GM12878 (cell line): ENCODE measurements at regions not wholly inside any gene's neighbourhood (a gene's known extent, or its start where the extent isn't known, plus 50 kb on each side); places are given as distances from the start of the nearest gene placed in this dataset.

Experiments used
- ATAC-seq: fragments of 200-7000 bp; cut with Tn5 transposase; 3 replicates; pipeline ENCODE4 v1.9.1; 2020; ENCODE audit warnings: mild to moderate bottlenecking, moderate library complexity
- BruUV-seq: library from RNA; stranded (reverse); fragments of 400-500 nt; replicated peaks from 2 replicates; lab custom pipeline; 2021; lab: Mats Ljungman, UMichigan
- CTCF ChIA-PET: fragments of 300-600 bp; sonication (Branson Sonifier 250); formaldehyde crosslinking; extraction: SDS; loops from one replicate; lab custom pipeline; 2021; ENCODE audit warnings: inconsistent platforms; lab: Yijun Ruan, JAX
- POLR2A ChIA-PET: fragments of 350-600 bp; formaldehyde crosslinking; extraction: SDS; loops from one replicate; lab custom pipeline; 2021; ENCODE audit warnings: inconsistent platforms; lab: Charles Lee
- RAD21 ChIA-PET: fragments of 300-600 bp; sonication (Branson Sonifier 250); formaldehyde crosslinking; loops from one replicate; lab custom pipeline; 2023; ENCODE audit warnings: antibody characterized with exemption; ENCODE audit not compliant: unreplicated experiment; lab: Charles Lee
- SMC1A ChIA-PET: fragments of 300-600 bp; sonication (Branson Sonifier 250); formaldehyde crosslinking; loops from one replicate; lab custom pipeline; 2023; ENCODE audit not compliant: unreplicated experiment, uncharacterized antibody; lab: Charles Lee
- DNase-seq: peaks from one replicate; pipeline ENCODE4 v3.0.0-alpha.2; 2011; ENCODE audit warnings: low read depth, low spot score
- FAIRE-seq: peaks from 3 replicates; lab custom pipeline; 2011; peaks lifted over from hg19 to GRCh38; lab: Jason Lieb, UNC
- H2AFZ ChIP-seq: 2 replicates; pipeline ENCODE4 v1.6.0; 2011; ENCODE audit warnings: low read depth, low read length, control low read depth; ENCODE audit not compliant: control insufficient read depth
- H3K27ac ChIP-seq: 2 replicates; pipeline ENCODE4 v1.5.1; 2011; ENCODE audit warnings: control low read depth; ENCODE audit not compliant: control insufficient read depth, insufficient read depth
- H3K27me3 ChIP-seq, 2 experiments: replicated peaks in 1 of 2; 2 replicates each; pipeline versions ENCODE4 v1.6.0 to v1.6.1; 2011; ENCODE audit warnings: low read length in 1 of 2; ENCODE audit not compliant: control insufficient read depth in 2 of 2, insufficient read depth in 2 of 2
- H3K36me3 ChIP-seq, 2 experiments: 2 replicates each; pipeline ENCODE4 v1.5.1; 2011; ENCODE audit warnings: low read length in 1 of 2; ENCODE audit not compliant: control insufficient read depth in 2 of 2, insufficient read depth in 2 of 2
- H3K4me1 ChIP-seq: 2 replicates; pipeline ENCODE4 v1.6.1; 2011; ENCODE audit warnings: mild to moderate bottlenecking, low read length, moderate library complexity, mixed read lengths; ENCODE audit not compliant: control insufficient read depth, insufficient read depth
- H3K4me2 ChIP-seq: 2 replicates; pipeline ENCODE4 v1.6.0; 2011; ENCODE audit warnings: control low read depth; ENCODE audit not compliant: control insufficient read depth, insufficient read depth
- H3K4me3 ChIP-seq: fragments of 200-600 bp; sonication (generic); 2 replicates; pipeline ENCODE4 v1.5.1; 2016
- H3K79me2 ChIP-seq: 2 replicates; pipeline ENCODE4 v1.6.0; 2011; ENCODE audit warnings: low read length; ENCODE audit not compliant: control insufficient read depth, insufficient read depth
- H3K9ac ChIP-seq: 2 replicates; pipeline ENCODE4 v1.8.0; 2011; ENCODE audit warnings: low read length, control low read depth, mixed read lengths; ENCODE audit not compliant: control insufficient read depth, insufficient read depth
- H3K9me3 ChIP-seq: replicated peaks from 3 replicates; pipeline ENCODE4 v1.5.1; 2011; ENCODE audit warnings: mild to moderate bottlenecking, low read length; ENCODE audit not compliant: control insufficient read depth, insufficient read depth
- H4K20me1 ChIP-seq: 2 replicates; pipeline ENCODE4 v1.6.0; 2011; ENCODE audit not compliant: control insufficient read depth, insufficient read depth
- ASH2L ChIP-seq: fragments of 300-600, 200-600 bp; sonication (generic); IDR thresholded peaks from 2 replicates; pipeline ENCODE4 v1.6.1; 2017; ENCODE audit warnings: low read depth, mild to moderate bottlenecking, borderline replicate concordance
- CBX5 ChIP-seq: sonication (generic); IDR thresholded peaks from 2 replicates; pipeline ENCODE4 v1.6.1; 2016; ENCODE audit warnings: low read depth, moderate library complexity, mild to moderate bottlenecking, inconsistent platforms
- ELK1 ChIP-seq: IDR thresholded peaks from 2 replicates; pipeline ENCODE4 v1.6.1; 2012; ENCODE audit warnings: low read depth, low read length, improper control_type of control experiment
- ETV6 ChIP-seq, 2 experiments: fragments of 450-650 bp in 1 of 2; IDR thresholded peaks in 1 of 2; conservative IDR thresholded peaks in 1 of 2; 2 replicates each; pipeline ENCODE4 v1.6.1; 2014; ENCODE audit warnings: antibody characterized with exemption in 1 of 2, borderline replicate concordance in 1 of 2, low read depth in 1 of 2, mild to moderate bottlenecking in 1 of 2, moderate library complexity in 1 of 2
- IRF4 ChIP-seq: IDR thresholded peaks from 2 replicates; pipeline ENCODE4 v1.6.1; 2011; ENCODE audit warnings: low read depth, low read length
- KDM1A ChIP-seq: fragments of 200-600 bp; sonication (generic); IDR thresholded peaks from 2 replicates; pipeline ENCODE4 v1.6.1; 2016; ENCODE audit warnings: borderline replicate concordance
- MTA3 ChIP-seq: IDR thresholded peaks from 2 replicates; pipeline ENCODE4 v1.6.1; 2012; ENCODE audit warnings: low read length, inconsistent platforms, borderline replicate concordance
- PAX5 ChIP-seq: IDR thresholded peaks from 2 replicates; pipeline ENCODE4 v1.6.1; 2011; ENCODE audit warnings: low read depth, low read length, borderline replicate concordance
- POLR2A ChIP-seq: IDR thresholded peaks from 2 replicates; pipeline ENCODE4 v1.6.1; 2011; ENCODE audit warnings: low read depth, mild to moderate bottlenecking, low read length
- SP1 ChIP-seq: IDR thresholded peaks from one replicate; pipeline ENCODE4 v1.6.1; 2011; ENCODE audit warnings: low read depth, low read length
- SUZ12 ChIP-seq: fragments of 200-600 bp; sonication (generic); IDR thresholded peaks from one replicate; pipeline ENCODE4 v1.6.1; 2018; ENCODE audit warnings: antibody characterized with exemption, mild to moderate bottlenecking; ENCODE audit not compliant: unreplicated experiment
- YY1 ChIP-seq: IDR thresholded peaks from 2 replicates; pipeline ENCODE4 v1.6.1; 2011; ENCODE audit warnings: low read depth, mild to moderate bottlenecking, low read length
- ZNF622 ChIP-seq: fragments of 450-650 bp; IDR thresholded peaks from 2 replicates; pipeline ENCODE4 v1.6.1; 2017; ENCODE audit warnings: mild to moderate bottlenecking, inconsistent platforms
- WGBS: methylation state at CpG from one replicate; pipeline ENCODE4 v1.1.6; 2016; ENCODE audit warnings: low lambda C conversion rate; ENCODE audit not compliant: insufficient replicate concordance, insufficient coverage; ENCODE audit errors: missing lambda C conversion rate; 5-methylcytosine and 5-hydroxymethylcytosine counted together
- in situ Hi-C: fragments of 300-500 bp; cut with MboI; formaldehyde crosslinking; loops from 9 replicates; pipeline ENCODE4 v1.14.3; 2018; ENCODE audit warnings: mixed read lengths
- intact Hi-C: fragments of 100-400 bp; cut with micrococcal nuclease; formaldehyde crosslinking; loops from one replicate; pipeline ENCODE4 v1.14.2; 2022; ENCODE audit not compliant: unreplicated experiment
- TF ChIP-seq, protein P1 (sequence below): IDR thresholded peaks from 2 replicates; pipeline ENCODE4 v1.6.1; 2011; ENCODE audit warnings: mild to moderate bottlenecking, low read depth, low read length, moderate library complexity; ENCODE audit not compliant: insufficient replicate concordance
- TF ChIP-seq, protein P2 (sequence below): IDR thresholded peaks from 2 replicates; pipeline ENCODE4 v1.6.1; 2011; ENCODE audit warnings: borderline replicate concordance, low read depth, mild to moderate bottlenecking, moderate library complexity, mixed read lengths, low read length; ENCODE audit not compliant: insufficient read depth; ENCODE audit errors: extremely low read length
- TF ChIP-seq, protein P3 (sequence below): fragments of 450-650 bp; IDR thresholded peaks from 2 replicates; pipeline ENCODE4 v1.6.1; 2017; ENCODE audit warnings: mild to moderate bottlenecking, low read depth, inconsistent platforms; ENCODE audit not compliant: poor library complexity, severe bottlenecking
- TF ChIP-seq, protein P4 (sequence below): IDR thresholded peaks from 2 replicates; pipeline ENCODE4 v1.6.1; 2012; ENCODE audit warnings: low read depth, low read length, improper control_type of control experiment

- Histone ChIP-seq H3K4me3 (no peak overlapping the region), H3K9ac (no peak overlapping the region), H3K79me2 (no peaks in the 10 kb centered on the region), H3K4me1 (no peaks in the 10 kb centered on the region), H3K4me2 (no peak overlapping the region), H2AFZ (no peak overlapping the region), H4K20me1 (no peaks in the 10 kb centered on the region), H3K27me3 (peaks cover 0 to 3% of the 10 kb centered on the region in 2 experiments; a peak in 2 of 4 replicates), H3K9me3 (no peaks in the 10 kb centered on the region), H3K36me3 (no peaks in the 10 kb centered on the region), H3K27ac (no peak overlapping the region)
- 24% methylated on average over 3 of the region's 3 CpGs for WGBS
- intact Hi-C loops, result no loop called here
- TF ChIP-seq, protein P1, sequence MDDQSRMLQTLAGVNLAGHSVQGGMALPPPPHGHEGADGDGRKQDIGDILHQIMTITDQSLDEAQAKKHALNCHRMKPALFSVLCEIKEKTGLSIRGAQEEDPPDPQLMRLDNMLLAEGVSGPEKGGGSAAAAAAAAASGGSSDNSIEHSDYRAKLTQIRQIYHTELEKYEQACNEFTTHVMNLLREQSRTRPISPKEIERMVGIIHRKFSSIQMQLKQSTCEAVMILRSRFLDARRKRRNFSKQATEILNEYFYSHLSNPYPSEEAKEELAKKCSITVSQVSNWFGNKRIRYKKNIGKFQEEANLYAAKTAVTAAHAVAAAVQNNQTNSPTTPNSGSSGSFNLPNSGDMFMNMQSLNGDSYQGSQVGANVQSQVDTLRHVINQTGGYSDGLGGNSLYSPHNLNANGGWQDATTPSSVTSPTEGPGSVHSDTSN, result no peak
- TF ChIP-seq CBX5 (no peak), ASH2L (no peak), ELK1 (no peak), SP1 (no peak), ETV6 (conservative IDR thresholded peaks at IDR 0.05 in 1 of 2, IDR thresholded peaks at IDR 0.05 in 1 of 2; ENCODE audit: borderline replicate concordance in 1 of 2, low read depth in 1 of 2) (no peak), KDM1A (no peak), ZNF622 (no peak), PAX5 (no peak), YY1 (no peak), POLR2A (no peak), IRF4 (no peak), SUZ12 (no peak), MTA3 (no peak)
- TF ChIP-seq, protein P2, sequence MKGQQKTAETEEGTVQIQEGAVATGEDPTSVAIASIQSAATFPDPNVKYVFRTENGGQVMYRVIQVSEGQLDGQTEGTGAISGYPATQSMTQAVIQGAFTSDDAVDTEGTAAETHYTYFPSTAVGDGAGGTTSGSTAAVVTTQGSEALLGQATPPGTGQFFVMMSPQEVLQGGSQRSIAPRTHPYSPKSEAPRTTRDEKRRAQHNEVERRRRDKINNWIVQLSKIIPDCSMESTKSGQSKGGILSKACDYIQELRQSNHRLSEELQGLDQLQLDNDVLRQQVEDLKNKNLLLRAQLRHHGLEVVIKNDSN, result no peak
- TF ChIP-seq, protein P3, sequence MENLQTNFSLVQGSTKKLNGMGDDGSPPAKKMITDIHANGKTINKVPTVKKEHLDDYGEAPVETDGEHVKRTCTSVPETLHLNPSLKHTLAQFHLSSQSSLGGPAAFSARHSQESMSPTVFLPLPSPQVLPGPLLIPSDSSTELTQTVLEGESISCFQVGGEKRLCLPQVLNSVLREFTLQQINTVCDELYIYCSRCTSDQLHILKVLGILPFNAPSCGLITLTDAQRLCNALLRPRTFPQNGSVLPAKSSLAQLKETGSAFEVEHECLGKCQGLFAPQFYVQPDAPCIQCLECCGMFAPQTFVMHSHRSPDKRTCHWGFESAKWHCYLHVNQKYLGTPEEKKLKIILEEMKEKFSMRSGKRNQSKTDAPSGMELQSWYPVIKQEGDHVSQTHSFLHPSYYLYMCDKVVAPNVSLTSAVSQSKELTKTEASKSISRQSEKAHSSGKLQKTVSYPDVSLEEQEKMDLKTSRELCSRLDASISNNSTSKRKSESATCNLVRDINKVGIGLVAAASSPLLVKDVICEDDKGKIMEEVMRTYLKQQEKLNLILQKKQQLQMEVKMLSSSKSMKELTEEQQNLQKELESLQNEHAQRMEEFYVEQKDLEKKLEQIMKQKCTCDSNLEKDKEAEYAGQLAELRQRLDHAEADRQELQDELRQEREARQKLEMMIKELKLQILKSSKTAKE, result no peak
- TF ChIP-seq, protein P4, sequence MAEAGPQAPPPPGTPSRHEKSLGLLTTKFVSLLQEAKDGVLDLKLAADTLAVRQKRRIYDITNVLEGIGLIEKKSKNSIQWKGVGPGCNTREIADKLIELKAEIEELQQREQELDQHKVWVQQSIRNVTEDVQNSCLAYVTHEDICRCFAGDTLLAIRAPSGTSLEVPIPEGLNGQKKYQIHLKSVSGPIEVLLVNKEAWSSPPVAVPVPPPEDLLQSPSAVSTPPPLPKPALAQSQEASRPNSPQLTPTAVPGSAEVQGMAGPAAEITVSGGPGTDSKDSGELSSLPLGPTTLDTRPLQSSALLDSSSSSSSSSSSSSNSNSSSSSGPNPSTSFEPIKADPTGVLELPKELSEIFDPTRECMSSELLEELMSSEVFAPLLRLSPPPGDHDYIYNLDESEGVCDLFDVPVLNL, result no peak
- in situ Hi-C loops, result no loop called here
- no TSS peak for BruUV-seq
- POLR2A ChIA-PET, result no interaction called here
- ATAC-seq (no peak), DNase-seq (no peak), FAIRE-seq (no peak)
- SMC1A ChIA-PET, result no interaction called here
- CTCF ChIA-PET, result interaction anchor here (0.8 kb wide), 1 partner anchor 12 kb away, joined by 3 read pairs; no protein-coding TSS in a partner anchor
- RAD21 ChIA-PET, result no interaction called here
Observed at GRCh38 chr17:79412886-79413390, 197.9 kb downstream of the RBFOX3 start.
